Vagina (tissue), 2 donors: ENCODE measurements at regions not wholly inside any gene's neighbourhood (a gene's known extent, or its start where the extent isn't known, plus 50 kb on each side); places are given as distances from the start of the nearest gene placed in this dataset.

Experiments
- DNase-seq, 2 donors: peaks; one replicate each; pipeline ENCODE4 v3.0.0-alpha.2; 2017; ENCODE audit errors: extremely low spot score in 2 of 2
- H3K27ac ChIP-seq: fragments of 200-600 bp; sonication (generic); one replicate; pipeline ENCODE4 v1.5.1; 2019
- H3K27me3 ChIP-seq: fragments of 200-600 bp; sonication (generic); one replicate; pipeline ENCODE4 v1.5.1; 2019
- H3K36me3 ChIP-seq, 2 donors: fragments of 200-600 bp; sonication (generic); one replicate each; pipeline ENCODE4 v1.5.1; 2017 to 2019
- H3K4me1 ChIP-seq: fragments of 200-600 bp; sonication (generic); one replicate; pipeline ENCODE4 v1.5.1; 2019
- H3K4me3 ChIP-seq, 2 donors: fragments of 200-600 bp; sonication (generic); 1 replicate in 1 of 2; 2 replicates in 1 of 2; pipeline ENCODE4 v1.5.1; 2016 to 2019
- H3K9me3 ChIP-seq: fragments of 200-600 bp; sonication (generic); one replicate; pipeline ENCODE4 v1.5.1; 2019
- CTCF ChIP-seq, 3 experiments: fragments of 450-650 bp in 2 of 3; fragments of 200-600 bp in 1 of 3; sonication (generic) in 1 of 3; IDR thresholded peaks; one replicate each; pipeline ENCODE4 v1.5.1; 2017 to 2019; ENCODE audit warnings: antibody characterized with exemption in 3 of 3, mild to moderate bottlenecking in 2 of 3, moderate library complexity in 2 of 3
- POLR2A ChIP-seq, 2 donors: fragments of 450-650 bp; IDR thresholded peaks; one replicate each; pipeline ENCODE4 v1.6.1; 2017; ENCODE audit warnings: antibody characterized with exemption in 2 of 2, mild to moderate bottlenecking in 2 of 2, moderate library complexity in 2 of 2
- POLR2AphosphoS5 ChIP-seq, 2 donors: sonication (generic); formaldehyde crosslinking; IDR thresholded peaks; one replicate each; pipeline ENCODE4 v1.9.0; 2017; ENCODE audit warnings: antibody characterized with exemption in 2 of 2, mild to moderate bottlenecking in 2 of 2, low read depth in 1 of 2; ENCODE audit not compliant: insufficient read depth in 1 of 2
- intact Hi-C: fragments of 100-400 bp; cut with DNase I; formaldehyde crosslinking; loops from one replicate; pipeline ENCODE4 v1.15.1; 2023

DNA sequence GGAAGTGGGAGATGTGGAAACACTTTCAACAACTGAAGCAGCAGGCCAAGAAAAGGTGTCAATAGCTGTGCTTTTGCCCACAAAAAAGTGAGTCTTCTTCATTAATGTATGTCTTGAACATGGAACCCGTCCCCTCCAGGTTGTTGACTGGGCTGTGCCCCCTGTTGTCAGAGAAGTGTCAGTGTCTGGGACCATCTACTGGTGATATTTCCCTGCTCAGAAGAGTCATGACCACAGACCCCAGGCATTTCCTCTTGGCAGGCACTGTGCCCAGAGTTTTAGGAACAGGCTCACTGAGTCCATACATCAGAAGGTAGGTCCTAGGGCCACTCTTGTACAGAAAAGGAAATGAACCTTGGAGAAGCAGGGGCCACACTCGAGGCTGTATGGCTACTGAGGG, 54.8 kb upstream of the LARS2 start:
- TF ChIP-seq POLR2A (IDR thresholded peaks at IDR 0.05) = no peak
- TF ChIP-seq CTCF (IDR thresholded peaks at IDR 0.05) = no peak
- no peak for TF ChIP-seq POLR2AphosphoS5 (IDR thresholded peaks at IDR 0.05; ENCODE audit: insufficient read depth in 1 of 2, low read depth in 1 of 2)
- intact Hi-C loops = no loop called here
- no peak overlapping the region for H3K4me3 ChIP-seq
- H3K9me3 ChIP-seq = no peaks in the 10 kb centered on the region
- no peaks in the 10 kb centered on the region for H3K4me1 ChIP-seq
- no peaks in the 10 kb centered on the region for H3K27me3 ChIP-seq
- H3K36me3 ChIP-seq = no peaks in the 10 kb centered on the region
- no peak for DNase-seq
- H3K27ac ChIP-seq = no peak overlapping the region

DNA sequence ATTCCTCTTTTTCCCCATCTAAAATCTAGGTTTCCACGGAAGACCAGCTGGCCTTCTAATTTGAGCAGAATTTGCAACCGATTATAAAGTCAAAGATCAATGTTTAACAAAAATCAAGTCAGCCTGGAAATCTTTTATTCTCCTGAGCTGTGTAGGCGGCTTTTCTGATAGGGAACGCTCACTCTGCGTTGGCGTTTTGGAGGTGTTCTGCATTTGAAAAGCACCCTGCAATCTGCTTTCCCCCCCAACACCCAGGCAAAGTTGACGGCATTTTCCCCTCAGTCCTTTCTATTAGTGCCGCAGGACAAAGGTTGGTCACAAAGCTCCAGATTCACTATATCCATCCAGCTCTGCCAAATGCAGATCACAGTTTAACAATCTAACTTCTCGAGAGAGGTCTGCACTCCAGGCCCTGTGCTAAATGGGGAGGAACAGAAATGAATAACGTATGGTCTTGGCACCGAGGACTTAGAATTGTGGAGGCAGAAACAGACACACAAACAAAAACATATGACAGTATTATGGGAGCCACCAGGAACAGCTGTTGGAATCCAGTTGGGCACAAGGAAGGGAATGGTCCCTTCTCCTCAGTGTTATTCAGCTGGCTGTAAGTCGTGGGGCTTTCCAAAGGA, 50.4 kb upstream of the LARS2 start:
- H3K27ac ChIP-seq = no peak overlapping the region
- H3K4me1 ChIP-seq = no peaks in the 10 kb centered on the region
- DNase-seq = no peak
- H3K27me3 ChIP-seq = no peaks in the 10 kb centered on the region
- TF ChIP-seq CTCF (IDR thresholded peaks at IDR 0.05) = no peak
- TF ChIP-seq POLR2AphosphoS5 (IDR thresholded peaks at IDR 0.05; ENCODE audit: insufficient read depth in 1 of 2, low read depth in 1 of 2) = no peak
- TF ChIP-seq POLR2A (IDR thresholded peaks at IDR 0.05) = no peak
- H3K4me3 ChIP-seq = no peak overlapping the region
- intact Hi-C loops = no loop called here
- no peaks in the 10 kb centered on the region for H3K36me3 ChIP-seq
- no peaks in the 10 kb centered on the region for H3K9me3 ChIP-seq
